HG02885 (cell line): ENCODE measurements at regions not wholly inside any gene's neighbourhood (a gene's known extent, or its start where the extent isn't known, plus 50 kb on each side); places are given as distances from the start of the nearest gene placed in this dataset.

Experiments
- ATAC-seq: cut with Tn5 transposase; IDR thresholded peaks from one replicate; pipeline ENCODE4 v1.9.1; 2021; ENCODE audit warnings: mild to moderate bottlenecking; ENCODE audit not compliant: unreplicated experiment, poor library complexity

DNA sequence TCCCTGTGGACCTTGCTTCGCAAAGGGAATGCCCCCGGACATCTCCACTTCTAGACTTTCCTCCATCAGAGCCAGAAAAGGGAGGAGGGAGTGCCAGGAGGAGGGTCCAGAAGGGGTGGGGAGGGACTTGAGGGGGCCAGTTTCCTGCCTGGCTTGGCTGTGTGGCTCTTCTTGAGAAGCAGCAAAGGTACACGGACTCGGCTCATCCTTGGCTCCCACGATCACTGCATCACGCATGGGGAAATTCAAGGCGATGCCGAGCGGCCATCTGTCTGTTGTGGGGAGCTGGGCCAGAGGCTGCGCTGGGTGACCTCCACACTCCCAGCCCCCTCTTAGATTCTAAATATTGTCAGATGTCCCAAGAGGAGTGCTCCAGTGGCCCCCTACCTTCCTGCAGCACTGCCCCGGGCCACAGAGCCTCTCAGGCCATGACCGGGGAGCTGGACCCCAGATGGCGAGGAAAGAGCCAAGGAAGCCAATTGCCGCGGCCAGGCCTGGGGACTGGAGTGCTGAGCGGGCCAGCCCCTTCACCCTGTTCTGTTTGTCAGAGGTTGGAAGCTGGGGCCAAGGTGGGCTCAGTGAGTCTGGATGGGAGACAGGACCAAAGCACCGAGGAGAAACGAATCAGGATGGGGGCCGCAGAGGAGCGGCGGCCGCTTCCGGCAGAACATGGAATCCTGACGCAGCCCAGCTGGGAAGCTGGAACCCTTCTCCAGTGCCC is 104.5 kb downstream of the RBFOX3 start:
- no peak for ATAC-seq

GRCh38 chr17:79505199-79505598 is 105.7 kb downstream of the RBFOX3 start:
- no peak for ATAC-seq

DNA sequence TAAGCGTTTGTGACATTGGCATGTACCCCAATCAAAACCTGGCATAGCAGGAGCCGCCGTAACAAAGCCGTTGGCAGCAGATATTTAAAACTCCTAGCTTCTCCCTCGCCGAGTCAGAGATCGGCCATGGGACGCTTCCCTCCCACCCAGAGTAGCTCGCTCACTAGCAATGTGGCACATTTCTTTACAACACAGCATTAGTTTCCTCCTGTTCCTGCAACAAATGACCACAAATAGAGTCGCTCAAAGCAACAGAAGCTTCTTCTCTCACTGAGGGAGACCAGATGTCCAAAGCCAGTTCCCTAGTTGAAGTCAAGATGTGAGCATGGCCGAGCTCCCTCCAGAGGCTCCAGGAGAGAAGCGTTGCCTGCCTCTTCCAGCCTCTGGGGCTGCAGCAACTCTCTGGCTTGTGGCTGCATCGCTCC is 106.7 kb downstream of the RBFOX3 start:
- ATAC-seq = no peak

DNA sequence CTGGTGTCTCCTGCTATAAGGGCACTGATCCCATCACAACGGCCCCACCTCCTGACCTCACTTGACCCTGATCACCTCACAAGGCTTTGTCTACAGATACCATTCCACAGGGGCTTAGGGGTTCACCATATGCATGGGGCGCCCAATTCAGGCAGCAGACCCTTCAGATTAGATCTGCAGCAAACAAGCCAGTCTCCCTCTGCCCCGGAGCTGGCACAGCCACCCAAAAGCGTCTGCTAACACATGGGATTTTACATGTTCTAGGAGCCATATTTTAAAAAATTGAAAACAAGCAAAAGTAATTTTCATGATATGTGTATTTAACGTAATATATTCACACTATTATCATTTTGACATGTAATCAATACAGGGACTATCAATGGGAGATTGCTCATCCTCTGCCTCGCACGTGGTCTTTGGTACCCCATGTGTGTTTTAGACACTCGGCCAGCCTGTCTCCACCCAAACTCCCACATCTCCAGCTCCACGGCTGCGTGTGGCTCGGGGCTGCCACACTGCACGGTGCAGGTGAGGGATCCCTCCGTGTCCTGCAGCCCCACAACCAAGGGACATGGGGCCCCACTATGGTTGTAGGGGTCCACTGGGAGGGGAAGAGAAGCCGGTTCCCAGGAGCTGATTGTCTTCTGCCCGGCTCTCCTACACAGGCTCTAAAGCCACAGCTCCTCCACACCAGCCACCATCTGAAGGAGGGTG is 107.6 kb downstream of the RBFOX3 start:
- ATAC-seq = no peak

DNA sequence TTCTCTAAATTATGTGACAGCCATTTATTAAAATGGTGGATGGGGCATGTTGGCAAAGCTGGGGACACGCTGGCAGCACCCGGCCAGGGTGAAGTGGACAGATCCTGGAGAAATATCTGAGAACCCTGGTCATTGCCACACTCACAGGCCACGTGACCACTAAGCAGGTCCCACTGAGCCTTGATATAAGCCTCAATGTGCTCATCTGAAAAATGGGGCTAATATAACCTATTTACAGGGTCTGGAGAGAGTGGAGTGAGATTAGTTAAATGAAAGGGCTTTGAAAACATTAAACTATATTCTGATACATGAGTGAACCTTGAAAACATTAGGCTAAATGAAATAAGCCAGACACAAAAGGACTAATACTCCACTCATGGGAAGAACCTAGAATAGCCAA is 108.9 kb downstream of the RBFOX3 start:
- ATAC-seq = no peak

DNA sequence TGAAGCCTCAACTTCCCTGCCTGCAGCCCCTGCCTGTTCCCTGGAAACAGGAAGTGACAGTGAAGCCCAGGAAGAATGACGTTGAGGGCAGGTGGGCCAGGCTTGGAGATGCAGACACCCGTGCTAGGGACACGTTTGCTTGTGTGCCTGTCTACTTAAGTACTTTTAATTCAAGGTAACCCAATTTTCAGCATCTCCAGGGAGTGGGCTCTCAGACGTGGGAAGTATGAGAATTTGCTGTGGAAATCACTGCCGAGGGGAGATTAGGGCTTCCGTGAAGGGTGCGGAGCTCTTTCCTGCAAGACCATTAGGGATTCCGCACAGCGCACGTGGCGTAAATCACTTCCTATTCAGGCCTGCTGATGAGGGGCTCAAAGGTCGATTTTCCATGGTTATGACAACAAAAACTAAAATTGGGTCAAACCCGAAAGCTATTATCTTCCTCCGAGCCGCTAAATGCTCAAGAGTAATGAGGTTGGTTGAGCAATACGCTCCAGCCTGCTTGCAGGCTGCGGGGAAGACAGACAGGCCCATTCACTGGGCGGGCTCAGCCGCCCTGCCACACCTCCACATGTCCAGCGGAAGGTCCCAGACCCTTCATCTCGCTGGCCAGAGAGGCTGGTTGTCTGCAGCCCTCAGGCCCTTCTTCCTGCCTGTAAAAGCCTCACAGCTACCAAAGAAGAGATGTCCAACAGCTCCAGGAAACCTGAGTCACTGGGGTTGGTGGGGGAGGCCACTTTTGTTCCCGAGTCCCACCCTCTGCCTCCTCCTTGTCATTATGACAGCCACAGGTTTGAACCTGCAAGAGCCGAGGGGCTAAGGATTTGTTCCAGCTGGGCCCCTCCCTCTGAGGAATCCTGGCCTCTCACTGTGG is 109.9 kb downstream of the RBFOX3 start:
- no peak for ATAC-seq

GRCh38 chr17:79498854-79499253 is 112.0 kb downstream of the RBFOX3 start:
- ATAC-seq = no peak

DNA sequence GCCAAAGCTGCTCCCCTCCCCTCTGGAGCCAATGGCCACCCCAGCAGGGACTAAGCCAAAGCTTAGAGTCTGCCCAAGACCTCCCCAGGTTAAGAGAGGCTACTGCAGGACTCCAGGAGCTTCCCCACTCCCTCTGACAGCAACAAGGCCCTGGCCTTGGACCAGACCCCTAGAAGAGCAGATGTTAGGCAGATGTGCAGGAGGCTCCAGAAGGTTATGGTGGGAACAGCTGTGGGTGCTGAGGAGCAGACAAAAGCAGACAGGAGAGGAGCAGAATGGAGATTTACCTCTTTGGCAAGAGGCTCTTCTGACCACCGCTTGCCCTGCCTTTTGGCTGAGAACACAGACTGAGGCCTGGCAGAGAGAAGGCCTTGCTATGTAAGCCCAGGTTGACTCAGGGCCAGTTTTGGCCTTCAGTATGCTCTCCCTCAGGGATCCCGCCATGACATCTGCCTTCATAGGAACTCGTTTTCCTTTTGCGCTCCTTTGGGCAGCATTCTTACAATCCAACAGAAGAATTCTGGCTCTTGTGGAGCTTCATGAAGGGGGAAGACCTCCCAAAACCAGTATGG is 113.0 kb downstream of the RBFOX3 start:
- ATAC-seq = no peak

DNA sequence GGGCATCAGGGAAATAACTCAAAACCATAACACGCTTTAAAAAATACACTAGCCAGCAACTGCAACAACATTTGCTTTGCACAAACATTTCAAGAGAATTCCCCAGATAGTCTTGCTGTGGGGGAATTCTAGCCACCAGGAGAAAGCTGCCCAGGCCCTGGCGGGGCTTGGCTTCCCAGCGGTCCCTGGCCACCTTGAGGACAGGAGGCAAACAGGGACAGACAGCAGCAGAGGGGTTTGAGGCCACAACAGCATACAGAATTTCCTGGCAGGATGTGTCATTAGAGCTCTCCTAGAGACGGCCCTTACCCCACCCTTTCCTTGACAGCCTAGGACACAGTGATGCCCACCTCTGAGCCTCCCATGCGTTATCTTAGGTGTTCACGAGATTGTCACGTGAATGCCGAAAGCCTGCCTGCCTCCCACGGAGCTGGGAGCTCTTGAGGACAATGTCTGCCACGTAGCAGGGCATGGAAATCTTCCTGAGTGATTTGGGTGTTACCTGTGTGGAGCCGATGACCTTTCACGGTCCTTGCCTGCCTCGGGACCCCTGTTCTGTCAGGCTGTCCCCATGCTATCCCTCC is 114.3 kb downstream of the RBFOX3 start:
- ATAC-seq = no peak

DNA sequence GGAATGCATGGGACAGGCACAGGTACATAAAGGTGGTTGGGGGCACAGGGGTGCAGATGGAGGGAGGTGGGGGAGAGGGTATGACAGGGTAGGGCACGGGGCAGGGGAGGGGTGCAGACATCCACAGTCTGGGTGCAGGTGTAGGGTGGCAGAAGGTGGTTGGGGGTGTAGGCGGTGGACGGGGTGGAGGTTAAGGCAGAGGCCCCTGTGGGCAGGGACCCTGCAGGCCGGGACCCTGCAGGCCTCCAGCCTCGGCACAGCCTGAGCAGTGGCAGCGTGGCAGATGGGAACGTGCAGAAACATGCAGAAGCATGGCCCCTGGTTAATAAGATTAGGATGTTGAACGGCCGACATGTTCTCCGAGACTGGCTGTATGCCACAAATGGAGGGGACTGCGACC is 115.2 kb downstream of the RBFOX3 start:
- ATAC-seq = no peak

DNA sequence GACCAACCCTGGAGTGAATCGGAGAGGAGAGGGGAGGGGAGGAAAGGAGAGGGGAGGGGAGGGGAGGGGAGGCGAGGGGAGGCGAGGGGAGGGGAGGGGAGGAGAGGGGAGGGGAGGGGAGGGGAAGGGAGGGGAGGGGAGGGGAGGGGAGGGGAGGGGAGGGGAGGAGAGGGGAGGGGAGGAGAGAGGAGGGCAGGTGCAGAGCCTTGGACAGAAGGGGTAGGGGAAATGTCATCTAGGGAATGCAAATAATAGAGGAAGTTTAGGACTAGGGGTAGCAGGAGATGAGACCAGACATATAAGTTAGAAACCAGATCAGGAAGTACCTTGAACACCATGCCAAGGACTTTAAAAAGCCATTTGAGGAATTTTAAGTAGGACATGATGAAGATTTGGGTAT is 119.8 kb downstream of the RBFOX3 start:
- ATAC-seq = no peak

DNA sequence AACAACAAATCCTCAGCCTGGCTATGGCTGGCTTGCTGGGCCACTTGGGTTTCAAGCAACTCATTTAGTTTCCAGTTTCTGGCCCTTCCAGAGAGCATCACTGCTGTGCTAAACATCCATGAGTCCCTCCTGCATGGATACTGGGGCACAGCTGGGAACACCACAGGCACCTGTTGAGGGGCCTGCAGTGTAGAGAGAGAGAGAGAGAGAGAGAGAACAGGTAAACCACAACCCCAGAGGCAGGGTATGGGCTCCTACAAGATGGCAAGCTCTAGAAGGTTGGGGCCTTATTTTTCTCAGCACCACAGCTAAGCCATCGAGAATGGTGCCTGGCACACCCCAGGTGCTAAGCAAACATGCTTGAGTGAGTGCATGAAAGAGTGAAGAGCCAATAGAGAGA is 120.3 kb downstream of the RBFOX3 start:
- ATAC-seq = no peak

DNA sequence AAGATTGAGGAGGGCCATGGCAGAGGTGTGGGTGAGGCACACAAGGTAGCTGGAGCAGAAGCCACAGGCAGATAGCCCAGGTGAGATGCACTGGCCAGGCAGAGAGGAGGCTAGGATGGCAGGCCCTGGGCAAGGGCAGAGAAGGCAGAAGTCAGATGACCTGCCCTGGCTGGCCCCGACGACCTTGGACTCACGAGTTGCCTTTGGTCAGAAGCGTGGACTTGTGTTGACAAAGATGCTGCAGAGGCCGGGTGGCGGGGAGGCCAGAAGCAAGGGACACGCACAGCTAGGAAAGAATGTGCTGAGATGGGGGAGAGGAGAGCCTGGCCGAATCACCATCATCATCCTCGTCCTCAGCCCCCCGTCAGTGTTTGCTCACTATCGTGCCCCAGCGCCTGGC is 123.7 kb downstream of the RBFOX3 start:
- no peak for ATAC-seq

GRCh38 chr17:79485991-79486390 is 124.9 kb downstream of the RBFOX3 start:
- no peak for ATAC-seq

DNA sequence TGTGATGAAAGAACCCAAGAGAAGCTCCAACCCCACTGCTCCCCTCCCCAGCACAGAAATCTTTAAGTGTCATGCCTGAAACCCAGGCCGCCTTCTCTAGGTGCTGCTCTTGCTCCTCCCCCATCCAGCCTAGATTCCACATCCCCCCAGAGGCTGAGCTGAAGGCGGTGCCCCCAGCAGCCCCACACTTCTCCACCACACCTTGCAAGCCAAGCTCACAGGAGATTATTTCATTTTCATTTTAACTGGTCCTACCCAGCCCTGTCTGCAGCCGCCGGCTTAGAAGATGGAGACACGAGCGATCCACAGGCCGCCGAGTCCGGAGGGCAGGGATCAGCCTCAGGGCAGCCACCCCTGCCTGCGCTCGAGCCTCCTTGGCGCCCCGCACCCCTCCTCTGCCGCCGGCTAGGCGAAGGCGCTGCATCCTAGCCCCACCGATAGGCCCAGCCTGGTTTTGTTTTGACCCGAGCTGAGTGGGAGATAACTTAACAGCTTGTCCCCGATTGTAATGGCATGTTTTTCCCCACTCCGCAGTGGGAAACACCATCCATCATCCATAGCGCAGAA is 125.3 kb downstream of the RBFOX3 start:
- ATAC-seq = no peak

DNA sequence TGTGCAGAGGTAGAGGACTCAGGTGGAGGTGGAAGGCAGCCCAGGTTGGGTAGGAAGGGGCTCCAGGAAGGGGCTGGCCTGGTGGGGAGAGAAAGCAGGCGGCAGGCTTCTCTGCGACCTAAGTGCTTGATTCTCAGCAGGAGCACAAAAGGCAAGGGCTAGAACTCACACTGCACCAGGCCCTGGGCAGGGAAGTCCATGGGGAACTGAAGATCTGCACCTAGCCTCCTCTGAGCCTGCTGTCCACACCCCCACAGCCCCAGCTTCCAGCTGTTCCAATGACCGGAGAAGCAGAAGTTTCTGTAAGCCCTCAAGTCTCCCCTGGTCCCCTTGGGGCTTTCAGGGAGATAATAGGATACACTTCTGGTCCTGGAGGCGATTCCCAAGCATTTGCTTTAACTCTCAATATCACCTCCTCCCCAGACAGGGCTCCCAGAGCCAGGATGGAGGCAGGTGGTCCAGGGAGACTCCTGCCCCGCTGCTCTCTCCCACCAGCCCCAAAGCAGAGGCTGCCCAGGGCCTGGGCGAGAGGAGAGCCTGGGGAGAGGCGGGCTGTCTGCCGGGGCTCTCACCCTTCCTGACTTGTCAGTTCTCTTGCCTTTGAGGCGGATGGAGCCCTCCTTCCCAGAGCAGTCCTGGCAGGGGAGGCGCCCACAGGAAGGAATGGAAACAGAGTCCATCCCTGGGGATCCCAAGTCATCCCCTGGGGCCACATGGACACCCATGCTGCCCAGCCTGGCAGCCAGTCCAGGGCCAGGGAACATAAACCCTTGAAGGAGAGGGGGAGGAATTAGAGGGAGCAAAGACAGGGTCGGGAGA is 126.0 kb downstream of the RBFOX3 start:
- no peak for ATAC-seq

- ATAC-seq = no peak
These were observed 127.0 kb downstream of the RBFOX3 start for GRCh38 chr17:79483842-79484241.

DNA sequence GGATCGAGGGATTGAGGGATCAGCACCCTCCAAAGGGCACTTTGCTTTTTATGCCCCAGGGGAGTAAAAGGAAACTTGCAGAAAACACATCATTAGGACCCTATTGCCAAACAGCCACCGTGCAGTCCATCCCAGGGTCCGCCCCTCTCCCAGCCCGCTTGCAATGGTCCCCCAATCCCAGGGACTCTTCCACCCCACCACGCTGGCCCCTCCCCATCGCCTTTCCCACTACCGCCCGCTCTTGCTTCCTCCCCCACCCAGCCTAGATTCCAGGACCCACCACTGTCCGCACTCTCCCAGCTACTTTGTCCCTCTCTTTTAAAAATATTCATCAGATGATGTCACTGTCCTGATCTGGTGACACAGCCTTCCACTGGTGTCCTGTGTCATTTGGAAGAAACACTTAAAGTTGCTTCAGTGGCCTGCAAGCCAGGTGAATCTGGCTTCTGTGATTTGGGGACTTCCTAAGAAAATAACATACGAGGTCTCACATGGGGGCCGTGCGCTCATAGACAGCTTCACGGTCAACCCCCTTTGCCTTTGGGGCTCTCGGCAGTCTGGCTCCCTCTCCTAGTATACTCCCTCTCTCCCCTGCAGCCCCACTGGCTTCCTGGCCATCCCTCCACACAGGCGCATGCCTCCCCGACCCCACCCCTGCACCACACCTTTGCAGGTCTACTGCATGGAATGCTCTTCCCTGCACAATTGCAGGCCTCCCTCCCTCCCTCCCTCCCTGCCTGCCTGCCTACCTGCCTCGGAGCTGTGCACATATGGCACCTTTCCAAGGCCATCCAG is 127.9 kb downstream of the RBFOX3 start:
- ATAC-seq = no peak
